GM18505 (cell line): ENCODE measurements at regions not wholly inside any gene's neighbourhood (a gene's known extent, or its start where the extent isn't known, plus 50 kb on each side); places are given as distances from the start of the nearest gene placed in this dataset.
A peak's percentile ranks its signal among the peaks of the same experiment; 100 is the strongest.
"Not testable (repeated sequence)": the region's sequence is repeated elsewhere in the genome, so short reads cannot be mapped to it uniquely, and the experiment has no call there.

Experiments
- ATAC-seq: cut with Tn5 transposase; IDR thresholded peaks from one replicate; pipeline ENCODE4 v1.9.1; 2021; ENCODE audit not compliant: unreplicated experiment
- POLR2A ChIP-seq: IDR thresholded peaks from 4 replicates; pipeline ENCODE4 v1.6.1; 2011; ENCODE audit warnings: borderline replicate concordance; ENCODE audit not compliant: insufficient read depth, insufficient read length; ENCODE audit errors: extremely low read depth

DNA sequence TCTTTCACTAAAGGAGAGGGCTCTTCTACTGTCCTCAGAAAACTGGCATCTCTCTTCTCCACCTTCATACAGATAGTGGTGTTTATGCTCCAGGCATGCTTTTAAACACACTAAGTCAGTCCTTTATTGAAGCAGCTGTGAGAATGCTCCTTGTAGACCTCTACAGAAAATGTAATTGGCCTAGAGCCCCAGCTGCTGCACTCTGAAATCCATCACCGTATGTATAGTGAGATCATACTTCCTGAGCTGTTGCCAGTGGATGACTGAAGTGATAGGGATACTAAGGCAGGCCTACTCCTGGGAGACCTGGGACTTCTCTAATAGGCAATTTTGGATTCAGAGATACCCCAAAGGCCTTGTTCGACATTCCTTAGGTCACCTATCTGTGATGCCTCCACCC is 535.4 kb downstream of the RPS29 start:
- TF ChIP-seq POLR2A = no peak
- ATAC-seq = no peak

DNA sequence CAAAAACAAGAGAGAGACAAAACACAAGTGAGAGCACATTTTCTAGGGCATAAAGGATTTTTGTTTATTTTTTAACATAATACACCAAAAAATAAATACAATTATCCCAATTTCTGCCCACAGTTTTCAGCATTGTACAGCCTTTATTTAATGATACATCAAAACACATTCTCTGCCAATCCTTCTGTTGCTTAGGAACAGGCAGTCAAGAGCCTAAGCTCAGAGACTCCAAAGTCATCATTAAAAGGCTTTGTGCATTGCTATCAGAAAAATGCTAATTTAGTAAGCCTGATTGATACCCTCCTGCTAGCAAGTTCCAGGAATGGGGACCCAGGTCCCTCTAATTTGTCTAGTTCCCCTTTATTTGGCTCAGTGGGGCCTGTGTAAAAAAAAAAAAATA is 536.5 kb downstream of the RPS29 start:
- no peak for TF ChIP-seq POLR2A
- ATAC-seq = no peak

DNA sequence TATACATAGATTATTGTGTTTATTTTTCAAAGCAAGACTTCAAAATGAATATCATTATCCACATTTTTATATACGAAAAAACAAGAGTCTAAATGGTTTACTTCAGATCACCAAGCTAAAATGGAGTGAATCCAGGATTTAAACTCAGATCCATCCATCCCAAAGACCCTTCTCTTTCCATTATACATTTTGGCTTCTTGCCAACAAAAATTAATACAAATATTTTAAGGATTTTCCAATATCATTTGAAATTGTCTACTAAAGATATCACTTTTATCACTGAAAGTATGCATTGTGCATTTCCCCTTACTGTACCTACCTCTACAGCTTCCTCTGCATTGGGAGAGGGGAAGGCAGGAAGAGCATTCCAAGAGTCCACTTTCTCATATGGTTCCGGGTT is 541.2 kb downstream of the RPS29 start:
- ATAC-seq = no peak
- no peak for TF ChIP-seq POLR2A

DNA sequence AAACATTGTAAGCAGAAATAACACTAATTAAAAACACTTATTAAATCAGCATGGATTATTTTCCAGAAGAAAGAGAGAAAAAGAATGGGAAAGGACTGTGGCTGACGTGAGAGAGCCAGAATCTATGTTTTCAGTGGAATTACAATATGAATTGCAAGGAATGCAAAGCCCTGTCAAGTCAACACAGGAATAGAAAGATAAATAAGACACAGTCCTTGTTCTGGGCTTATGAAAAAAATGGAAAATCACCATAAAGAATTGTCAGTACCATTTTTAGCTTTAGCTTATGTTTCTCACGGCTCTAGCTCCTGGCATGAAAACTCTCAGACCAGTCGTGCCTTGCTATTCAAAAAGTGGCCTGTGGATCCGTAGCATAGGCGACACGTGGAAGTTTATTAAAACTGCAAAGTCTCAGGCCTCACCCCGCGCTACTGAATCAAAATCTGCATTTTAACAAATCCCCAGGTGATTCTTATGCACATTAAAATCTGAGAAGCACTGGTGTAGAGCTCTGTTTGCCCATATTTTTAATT is 549.1 kb downstream of the RPS29 start:
- TF ChIP-seq POLR2A = no peak
- ATAC-seq = no peak

DNA sequence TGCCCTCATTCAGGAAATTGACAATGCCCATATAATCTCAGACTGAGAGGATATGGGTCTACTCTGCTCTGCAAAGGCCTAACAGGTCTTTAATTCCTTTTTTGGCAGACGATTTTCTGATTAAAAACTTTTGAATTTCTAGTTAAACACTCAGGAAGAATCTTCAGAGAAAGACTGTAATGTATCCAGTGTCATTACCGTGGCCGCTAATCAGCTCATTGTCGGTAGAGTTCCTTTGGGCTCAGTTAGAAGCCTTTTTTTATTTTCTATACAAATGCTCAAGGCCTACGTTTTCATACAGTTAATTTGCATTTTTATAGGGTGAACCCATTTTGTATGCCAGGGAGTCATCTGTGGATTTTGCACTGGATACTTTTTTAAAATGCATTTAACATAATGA is 549.9 kb downstream of the RPS29 start:
- TF ChIP-seq POLR2A = no peak
- ATAC-seq = no peak

- ATAC-seq = no peak
- no peak for TF ChIP-seq POLR2A
These were observed 553.0 kb downstream of the RPS29 start for GRCh38 chr14:49033131-49033530.

GRCh38 chr14:49031710-49032109 is 554.5 kb downstream of the RPS29 start:
- ATAC-seq = not testable (repeated sequence)

GRCh38 chr14:49019467-49020115 is 566.6 kb downstream of the RPS29 start:
- TF ChIP-seq POLR2A = no peak
- peak; percentile 93 for ATAC-seq

- no peak for ATAC-seq
- TF ChIP-seq POLR2A = no peak
These were observed 568.7 kb downstream of the RPS29 start for GRCh38 chr14:49017447-49017846.

GRCh38 chr14:49016381-49016780 is 569.8 kb downstream of the RPS29 start:
- ATAC-seq = no peak
- no peak for TF ChIP-seq POLR2A

DNA sequence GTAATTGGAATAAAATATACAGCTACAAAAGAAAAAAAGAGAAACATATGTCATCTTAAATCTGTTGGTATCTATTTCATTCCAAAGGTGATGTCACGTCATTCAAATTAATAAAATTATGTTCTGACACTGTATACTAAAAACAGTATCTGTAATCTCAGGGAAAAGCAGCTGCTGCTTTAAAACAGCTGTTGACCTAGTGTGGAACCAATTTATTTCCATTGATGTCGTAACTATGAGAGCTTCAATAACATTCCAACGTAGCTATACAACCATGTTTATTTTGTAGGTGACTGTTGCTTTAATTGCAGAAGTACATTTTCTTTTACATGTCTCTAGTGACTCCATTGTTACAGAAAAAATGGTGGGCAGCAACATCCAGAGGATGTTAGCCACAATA is 571.7 kb downstream of the RPS29 start:
- ATAC-seq = no peak
- no peak for TF ChIP-seq POLR2A

DNA sequence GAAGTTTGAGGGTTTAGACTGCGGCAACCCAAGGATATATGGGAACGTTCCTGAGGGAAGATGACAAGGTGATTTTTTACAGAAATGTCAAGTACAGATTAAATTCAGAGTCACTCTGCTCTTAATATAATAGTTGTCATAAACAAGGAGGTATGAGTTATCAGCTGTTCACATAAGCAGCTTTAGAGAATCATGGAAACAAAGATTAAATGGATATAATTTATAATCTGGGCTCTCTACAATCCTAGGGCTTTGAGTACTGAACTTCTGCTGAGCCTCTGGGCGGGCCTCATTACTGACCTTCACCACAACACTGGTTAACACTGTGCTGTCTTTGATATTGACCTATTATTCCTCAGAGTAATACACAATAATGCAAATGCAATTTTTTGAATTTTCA is 577.8 kb downstream of the RPS29 start:
- no peak for ATAC-seq
- no peak for TF ChIP-seq POLR2A

DNA sequence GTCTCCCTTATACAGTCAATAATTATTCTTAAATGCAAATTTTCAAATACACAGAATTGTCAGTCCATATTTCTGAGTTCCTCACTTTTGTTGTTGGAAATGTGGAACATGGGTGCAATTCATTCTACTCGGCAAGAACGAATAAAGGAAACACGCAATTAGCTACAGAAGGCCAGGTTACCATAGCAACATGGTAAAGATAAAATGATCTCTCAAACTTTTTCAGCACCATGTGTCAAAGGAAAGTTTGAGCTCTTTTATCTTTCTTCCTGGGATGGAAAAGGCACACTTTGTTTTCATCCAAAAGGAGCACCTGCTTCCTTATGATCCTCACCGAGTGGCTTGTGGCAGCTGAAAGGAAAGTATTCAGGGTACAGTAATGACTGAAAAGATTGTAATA is 595.0 kb downstream of the RPS29 start:
- no peak for TF ChIP-seq POLR2A
- no peak for ATAC-seq

GRCh38 chr14:48983351-48983888 is 602.8 kb downstream of the RPS29 start:
- ATAC-seq = no peak
- no peak for TF ChIP-seq POLR2A

- no peak for TF ChIP-seq POLR2A
- no peak for ATAC-seq
These were observed 611.2 kb downstream of the RPS29 start for GRCh38 chr14:48974994-48975393.
